IPS-NIHi7 (cell line): ENCODE measurements at regions not wholly inside any gene's neighbourhood (a gene's known extent, or its start where the extent isn't known, plus 50 kb on each side); places are given as distances from the start of the nearest gene placed in this dataset.

ENCODE experiments used
- DNase-seq: peaks from one replicate; pipeline ENCODE4 v3.0.0; 2012; ENCODE audit warnings: mixed read lengths; ENCODE audit errors: extremely low spot score

DNA sequence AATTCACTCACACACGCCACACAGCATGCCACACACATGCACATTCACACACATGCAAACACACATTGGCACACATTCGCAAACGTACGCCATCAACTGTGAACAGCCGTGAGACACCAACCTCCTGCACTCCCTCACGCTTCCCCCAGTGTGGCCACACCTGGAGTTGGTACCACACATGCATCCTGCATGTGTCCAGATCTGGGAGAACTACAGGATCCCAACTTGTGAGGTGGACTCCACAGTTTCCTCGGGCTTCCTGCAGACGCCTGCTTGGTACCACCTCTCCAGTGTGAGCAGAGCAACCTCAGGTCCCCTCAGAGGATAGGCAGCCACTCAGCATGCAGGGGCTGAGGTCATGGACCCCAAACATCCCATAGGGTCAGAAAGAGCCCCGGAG, 239.0 kb downstream of the EIPR1 start:
- DNase-seq: no peak

DNA sequence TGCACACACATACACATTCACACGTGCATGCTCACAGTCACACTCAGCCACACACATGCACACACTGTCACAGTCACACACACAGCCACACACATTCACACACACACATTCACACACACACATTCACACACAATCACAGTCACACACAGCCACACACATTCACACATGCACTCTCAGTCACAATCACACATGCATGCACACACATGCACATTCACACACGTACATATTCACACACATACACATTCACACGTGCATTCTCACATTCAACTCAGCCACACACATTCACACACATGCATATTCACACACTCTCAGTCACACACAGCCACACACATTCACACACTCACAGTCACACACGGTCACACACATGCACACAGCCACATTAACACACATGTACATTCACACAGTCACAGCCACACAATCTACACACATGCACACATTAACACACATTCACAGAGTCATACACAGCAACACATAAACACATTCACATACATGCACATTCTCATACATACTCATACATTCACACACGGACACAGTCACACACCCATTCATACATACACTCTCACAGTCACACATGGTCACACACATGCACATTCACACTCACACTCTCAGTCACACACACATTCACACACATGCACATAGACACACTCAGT, 239.8 kb downstream of the EIPR1 start:
- DNase-seq: no peak

DNA sequence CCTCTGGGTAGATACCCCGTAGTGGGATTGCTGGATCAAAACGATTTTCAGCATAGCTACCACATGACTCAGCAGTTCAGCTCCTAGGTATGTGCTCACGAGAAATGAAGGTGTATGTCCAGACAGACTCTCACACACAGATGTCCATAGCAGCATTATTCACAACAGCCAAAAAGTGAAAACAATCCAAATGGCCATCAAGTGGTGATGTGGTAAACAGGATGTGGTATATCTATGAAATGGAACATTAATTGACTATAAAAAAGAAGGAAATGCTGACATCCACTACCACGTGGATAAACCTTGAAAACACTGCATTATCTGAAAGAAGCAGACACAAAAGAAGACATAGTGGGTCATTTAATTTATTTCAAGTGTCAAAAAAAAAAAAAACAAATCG, 241.9 kb downstream of the EIPR1 start:
- DNase-seq: no peak

DNA sequence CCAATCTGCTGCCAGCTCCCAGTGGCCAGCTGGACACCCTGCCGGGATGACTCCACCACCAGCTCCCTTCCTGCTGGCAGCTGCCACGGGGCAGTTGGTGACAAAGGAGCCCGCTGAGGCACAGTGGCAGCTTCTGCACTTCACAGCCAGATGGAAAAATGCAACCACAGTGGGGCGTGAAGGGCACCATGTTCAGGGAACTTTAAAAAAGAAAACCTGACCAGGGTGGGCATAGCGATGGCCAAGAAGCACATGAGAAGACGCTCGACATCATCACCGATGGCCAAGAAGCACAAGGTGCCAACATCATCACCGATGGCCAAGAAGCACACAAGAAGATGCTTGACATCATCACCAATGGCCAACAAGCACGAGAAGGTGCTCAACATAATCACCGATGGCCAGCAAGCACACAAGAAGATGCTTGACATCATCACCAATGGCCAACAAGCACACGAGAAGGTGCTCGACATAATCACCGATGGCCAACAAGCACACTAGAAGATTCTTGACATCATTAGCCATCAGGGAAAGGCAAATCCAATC, 243.5 kb downstream of the EIPR1 start:
- DNase-seq: no peak

DNA sequence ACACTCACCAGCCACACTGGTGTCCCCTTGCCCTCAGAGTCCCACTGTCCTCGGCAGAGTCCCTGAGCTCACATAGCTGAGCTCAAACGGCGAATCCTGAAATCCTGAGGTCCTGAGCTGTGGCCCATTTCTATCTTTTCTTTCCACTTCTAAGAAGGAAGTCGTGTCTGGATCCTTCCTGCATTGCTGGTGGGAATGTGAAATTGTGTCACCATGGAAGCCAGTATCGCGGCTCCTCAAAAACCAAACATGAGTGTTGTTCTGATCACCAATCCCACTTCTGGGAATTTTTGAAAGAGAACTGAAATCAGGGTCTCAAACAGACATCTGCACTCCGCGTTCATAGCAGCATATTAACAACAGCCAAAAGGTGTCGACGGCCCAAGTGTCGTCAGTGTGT, 244.7 kb downstream of the EIPR1 start:
- no peak for DNase-seq

DNA sequence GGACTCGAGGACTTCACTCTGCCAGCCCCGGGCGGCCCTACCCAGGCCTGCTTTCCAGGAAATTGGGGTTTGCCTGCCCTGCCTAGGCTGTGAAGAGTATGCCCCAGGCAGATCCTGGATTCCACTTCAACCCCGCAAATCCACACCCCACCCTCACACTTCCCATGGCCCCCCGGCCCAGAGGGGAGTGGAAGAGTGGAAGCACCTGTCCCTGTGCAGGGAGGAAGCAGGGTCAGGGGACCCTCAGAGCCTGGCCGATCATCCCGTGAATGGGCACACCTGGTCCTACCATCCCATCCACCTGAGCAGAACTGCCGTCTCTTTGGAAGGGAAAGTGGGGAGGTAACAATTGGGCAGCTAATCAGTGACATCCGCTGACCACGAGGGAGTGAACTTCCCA, 245.2 kb downstream of the EIPR1 start:
- no peak for DNase-seq

DNA sequence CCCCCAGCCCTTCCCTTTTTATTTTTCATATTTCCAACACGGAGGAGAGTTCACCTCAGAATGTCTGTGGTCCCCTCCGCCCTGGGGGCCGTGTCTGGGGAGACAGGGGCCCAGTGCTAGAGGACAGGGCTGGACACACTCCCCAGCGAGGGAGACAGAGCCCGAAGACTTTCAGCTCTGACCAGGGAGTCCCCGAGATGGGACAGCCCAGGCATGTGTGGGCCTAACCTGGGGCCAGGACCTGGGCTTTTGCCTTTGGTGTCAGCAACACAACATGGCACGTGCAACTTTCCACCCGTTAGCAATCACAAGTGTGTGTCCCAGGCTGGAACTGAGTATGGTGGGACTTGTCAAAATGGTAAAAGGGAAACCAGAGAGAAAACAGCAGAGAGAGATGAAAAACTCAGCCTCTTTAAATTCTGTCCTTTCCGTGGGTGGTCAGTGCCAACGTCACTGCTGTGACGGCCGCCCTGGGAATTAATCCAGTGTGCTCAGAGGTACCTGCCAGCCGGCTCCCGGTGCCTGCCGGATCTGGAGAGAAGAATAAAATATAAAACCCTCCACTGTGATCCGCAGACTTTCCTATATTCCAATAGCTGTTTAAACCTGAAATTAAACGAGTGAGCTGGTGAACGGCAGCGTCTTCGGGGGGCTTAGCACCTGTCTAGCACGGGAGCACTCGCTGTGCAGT, 245.8 kb downstream of the EIPR1 start:
- DNase-seq: no peak

DNA sequence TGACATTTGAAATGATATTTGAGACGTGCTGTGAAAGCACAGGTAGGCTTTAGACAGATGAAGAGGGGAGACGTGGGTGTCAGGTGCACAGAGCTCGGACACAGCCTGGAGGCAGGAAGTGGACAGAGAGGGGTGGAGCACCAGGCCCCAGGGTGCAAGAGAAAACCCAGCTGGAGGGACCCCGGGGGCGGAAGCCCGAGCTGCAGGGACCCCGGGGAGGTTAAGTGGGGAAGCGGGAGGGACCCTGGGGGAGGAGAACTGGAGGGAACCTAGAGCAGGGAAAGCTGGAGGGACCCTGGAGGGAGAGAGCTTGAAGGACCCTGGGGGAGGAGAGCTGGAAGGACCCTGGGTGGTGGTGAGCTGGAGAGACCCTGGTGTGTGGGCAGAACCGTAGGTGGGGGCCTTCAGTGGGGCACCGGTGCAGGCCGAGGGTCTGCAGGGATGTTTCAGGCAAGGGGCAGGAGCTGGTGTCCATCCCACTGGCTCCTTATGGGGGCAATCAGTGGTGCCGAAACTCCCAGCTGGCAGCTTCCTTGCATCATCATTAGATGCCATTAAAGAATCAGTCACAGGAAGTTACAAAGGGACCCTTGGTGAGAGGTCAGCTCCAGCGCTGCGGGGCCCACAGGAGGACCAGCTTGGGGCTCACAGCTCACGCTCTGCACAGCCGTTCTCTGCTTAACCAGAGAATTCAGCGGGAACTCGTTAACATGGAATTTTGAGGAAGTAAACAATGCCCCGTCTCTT, 246.6 kb downstream of the EIPR1 start:
- DNase-seq: no peak

DNA sequence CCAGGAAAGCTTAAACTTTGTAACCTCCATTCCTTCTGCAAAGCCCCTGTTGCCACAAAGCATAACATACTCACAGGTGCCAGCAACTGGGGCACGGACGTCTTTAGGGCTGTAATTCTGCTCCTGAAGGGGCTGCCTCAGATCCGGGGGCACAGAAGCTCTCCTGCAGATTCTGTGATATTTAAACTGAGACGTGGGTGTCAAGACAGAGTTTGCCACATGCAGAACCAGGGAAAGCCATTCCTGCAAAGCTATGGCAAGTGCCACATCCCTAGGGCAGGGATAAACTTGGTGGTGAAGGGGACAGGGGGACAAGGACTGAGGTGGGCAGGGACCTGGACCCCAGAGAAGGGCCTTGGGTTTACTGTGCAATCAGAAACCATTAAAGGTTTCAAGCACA, 247.2 kb downstream of the EIPR1 start:
- DNase-seq: no peak

DNA sequence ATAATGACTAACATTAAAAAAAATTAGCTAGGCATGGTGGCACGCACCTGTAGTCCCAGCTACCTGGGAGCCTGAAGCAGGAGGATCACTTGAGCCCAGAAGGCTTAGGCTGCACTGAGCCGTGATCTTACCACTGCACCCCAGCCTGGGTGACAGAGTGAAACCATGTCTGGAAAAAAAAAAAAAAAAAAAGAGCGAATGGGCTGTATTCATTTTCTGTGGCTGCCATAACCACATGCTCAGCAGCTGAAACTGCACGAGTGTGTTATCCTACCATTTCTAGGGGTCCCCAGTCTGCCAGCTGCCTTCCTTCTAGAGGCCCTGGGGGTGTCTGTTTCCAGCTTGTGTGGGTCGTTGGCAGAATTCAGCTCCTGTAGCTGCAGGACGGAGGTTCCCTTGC, 247.8 kb downstream of the EIPR1 start:
- DNase-seq: no peak

DNA sequence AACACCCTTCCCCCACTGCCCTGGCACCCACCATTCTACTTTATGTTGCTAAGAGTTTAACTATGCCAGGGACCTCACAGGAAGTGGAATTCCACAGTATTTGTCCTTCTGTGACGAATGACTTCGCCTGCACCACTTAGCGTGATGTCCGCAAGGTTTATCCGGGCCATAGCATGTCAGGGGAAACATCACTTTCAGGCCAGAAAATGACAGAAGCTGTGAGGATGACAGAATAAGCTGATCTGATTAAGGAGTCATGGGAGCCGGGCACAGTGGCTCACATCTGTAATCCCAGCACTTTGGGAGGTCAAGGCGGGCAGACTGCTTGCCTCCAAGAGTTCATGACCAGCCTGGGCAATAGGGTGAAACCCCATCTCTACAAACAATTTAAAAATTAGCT, 248.8 kb downstream of the EIPR1 start:
- no peak for DNase-seq

DNA sequence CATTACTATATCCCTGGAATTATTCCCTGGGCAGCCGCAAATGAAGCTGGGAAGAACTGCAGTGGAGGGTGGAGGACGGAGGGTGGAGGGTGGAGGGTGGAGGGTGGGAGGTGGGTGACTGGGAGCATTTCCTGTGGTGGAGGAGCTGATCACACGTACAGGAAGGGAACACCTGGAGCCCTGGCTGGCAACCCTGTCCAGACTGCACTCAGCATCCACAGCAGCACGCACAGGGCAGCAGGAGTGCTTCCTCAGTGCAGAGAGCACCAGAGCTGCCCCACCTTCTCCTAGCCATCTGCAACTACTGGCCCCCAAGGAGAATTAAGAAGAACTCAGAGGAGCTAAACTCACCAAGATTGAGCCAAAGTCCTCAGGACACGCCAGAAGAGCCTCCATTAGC, 249.9 kb downstream of the EIPR1 start:
- no peak for DNase-seq

DNA sequence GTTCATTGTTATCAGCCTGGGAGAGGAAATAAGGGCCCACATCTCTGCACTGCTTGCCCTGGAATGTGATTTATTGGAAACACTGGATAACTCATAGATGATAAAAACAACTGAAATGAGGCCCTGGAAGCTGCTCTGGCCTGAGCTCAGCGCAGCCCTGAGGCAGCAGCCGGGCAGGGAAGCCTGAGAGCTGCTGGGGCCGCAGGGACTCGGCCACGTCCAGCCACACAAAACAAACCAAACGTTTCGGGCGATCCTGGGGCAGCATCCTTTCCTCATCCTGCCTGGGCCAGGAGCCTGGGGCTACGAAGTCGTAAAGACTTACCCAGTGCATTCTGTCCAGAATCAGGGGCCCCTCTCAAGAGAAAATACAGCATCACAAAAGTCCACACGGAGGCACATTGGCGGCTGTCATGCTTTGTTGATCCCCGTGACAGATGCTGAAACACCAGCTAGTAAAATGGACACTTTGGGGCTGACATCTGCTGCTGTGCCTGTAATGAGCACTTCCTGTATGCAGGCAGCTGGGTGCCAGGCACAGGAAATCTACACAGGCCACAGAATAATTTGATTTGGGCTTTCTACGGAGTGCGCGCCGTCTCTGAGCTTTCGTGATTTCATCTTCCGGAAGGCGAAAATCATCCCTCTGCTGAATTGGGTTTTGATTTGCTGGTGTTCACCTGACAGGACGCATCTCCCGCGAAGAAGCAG, 250.6 kb downstream of the EIPR1 start:
- no peak for DNase-seq

DNA sequence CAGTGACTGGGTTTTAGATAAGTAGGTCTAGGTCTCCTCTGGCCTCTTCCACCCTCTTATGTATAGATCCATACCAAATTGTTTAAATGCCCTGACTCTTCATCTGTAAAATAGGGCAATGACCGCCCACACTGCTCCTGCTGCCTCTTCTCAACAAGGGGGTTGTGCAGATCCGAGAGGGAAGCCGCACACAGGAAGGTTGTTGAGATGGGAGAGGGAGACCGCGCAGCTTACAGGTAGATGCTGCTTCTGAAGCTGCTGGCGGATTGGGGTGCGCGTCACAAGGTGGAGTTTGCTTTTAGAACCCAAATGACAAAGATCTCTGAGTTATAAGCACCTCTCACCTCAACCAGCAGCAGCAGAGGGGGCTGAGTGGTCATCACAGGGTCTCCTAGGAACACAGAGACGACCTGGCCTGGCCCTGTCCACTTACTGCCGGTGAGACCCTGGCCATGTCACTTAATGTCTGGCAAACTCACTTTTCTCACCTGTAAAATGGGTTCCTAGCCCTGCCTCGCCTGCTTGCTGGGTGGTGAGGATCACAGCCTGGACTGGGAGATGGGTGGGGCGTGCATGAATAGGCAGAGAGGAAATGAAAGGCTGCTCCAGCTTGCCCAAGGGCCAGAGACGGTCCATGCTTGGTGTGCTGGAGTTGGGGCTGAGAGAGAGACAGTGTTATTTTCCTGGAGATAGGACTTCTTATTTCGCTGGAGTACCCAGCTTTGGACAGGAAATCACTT, 251.3 kb downstream of the EIPR1 start:
- no peak for DNase-seq

DNA sequence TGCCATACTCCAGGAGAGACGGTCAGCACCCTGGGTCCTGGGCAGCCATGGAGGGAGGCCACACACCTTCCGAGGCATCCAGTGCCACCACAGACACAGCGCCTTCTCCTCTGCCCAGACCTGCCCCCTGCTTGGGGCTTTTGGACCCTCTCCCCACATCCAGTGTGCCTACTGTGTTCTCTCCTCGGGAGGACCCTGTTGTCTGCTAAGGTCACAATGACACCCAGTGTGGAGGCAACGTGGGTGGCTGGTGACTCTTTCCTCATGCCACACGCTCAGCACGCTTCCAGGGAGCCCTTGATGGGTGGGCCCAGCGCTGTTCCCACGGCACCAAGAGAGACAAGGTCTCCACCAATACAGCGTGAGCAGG, 251.9 kb downstream of the EIPR1 start:
- DNase-seq: no peak

DNA sequence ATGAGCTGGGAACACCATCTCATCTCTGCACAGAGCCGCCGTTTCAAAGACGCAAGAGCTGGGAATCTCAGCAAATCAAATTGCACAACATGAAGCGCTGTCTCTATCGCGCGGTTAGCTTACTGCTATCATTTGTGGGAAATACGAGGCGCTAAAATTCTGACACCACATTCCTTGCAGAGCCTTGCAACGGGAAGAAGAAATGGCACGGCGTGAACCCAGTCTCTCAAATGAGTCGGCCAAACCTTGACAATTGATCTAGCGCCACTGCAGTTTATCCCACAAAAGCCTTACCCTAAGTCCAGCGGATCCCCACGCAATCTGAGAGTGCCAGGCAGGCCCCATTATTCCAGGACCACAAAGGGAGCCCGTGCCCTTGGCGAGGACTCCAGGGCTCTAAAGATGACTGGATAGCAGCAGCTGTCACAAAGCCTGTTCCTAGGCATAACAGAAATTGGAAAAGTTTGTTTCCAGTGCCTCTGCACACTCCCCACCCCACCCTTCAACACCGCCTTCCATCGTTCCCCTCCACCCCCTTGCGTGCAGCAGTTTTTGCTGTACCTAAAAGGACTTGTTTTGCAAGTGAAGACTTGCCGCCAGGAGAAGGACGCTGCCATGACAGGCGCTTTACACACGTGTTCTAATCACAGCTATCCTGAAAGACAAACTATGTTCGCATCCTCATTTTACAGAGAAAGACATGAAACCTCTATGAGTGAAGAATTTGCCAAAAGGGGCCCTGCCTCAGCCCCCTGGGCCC, 252.4 kb downstream of the EIPR1 start:
- DNase-seq: no peak

DNA sequence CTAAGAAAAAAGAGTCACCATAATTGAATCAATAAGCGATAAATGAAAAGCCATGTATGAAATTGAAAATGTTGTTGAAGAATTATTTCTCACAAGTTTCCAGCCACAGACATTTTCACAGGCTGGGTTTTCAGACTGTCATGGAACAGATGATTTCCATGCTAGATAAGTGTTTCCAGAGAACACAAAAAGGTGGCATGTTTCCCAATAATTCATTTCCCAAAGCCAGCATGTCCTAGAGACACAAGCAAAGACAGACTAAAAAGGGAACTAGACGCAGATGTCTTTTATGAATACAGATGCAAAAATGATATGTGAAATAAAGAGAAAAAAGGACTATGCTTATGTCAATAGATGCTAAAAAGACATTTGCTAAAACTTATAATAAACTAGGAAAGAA, 255.1 kb downstream of the EIPR1 start:
- no peak for DNase-seq

DNA sequence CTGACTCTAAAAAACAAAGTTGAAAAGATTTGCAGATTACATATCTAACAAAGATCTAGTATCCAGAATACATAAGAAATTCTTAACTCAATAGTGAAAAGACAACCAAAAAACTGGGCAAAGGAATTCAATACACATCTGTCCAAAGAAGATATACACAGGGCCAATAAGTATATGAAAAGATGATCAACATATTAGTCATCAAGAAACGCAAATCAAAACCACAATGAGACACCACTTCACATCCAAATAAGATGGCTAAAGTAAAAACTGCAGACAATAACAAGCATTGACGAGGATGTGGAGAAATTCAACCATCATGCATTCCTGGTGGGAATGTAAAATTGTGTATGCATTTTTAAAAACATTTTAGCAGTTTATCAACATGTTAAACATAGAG, 256.0 kb downstream of the EIPR1 start:
- no peak for DNase-seq

DNA sequence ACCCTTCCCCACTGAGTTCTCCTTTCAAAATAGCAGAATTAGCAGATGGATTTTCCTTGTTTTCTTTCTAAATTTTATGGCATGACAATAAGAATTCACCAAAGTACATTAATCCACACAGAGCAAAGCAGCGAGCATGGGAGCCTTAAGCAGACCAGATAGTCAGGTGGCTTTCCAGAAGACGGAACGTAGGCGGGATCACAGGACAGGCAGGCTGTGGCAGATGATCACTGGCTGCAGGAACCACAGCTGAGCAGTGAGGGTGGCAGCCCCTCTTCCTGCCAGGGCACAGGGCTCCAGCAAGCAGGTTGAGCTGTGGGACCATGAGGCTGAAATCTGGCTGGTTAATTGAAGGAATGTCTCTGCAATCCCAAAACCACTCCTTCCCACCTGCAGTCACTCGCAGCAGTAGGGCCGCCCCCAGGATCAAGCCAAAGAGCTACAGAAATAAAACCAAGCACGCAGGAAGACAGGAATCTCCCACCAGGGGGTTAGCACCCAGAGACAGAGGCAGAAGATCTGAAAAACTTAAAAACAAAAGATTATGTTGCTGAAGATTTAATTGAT, 259.9 kb downstream of the EIPR1 start:
- DNase-seq: peak; percentile 35

DNA sequence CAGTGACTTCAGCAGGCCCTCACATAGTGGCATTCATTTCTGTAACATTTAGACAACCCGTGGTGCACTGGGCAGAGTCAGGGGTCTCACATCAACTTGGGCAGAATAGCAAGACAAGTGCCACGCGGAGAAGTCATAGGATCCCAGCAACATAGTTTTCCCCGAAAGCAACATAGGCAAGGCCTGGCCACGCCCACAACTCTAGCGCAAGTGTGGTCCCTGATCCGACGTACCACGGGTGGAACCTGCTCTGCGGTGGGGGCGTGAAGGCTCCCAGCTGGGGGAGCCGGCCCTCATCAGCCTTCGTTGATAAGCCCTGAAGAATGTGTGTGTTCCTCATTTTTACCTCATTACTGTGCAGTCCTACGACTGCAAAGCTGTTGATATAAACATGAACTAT, 261.2 kb downstream of the EIPR1 start:
- DNase-seq: peak; percentile 4
